Hepatocyte (in vitro differentiated cells): ENCODE measurements at regions not wholly inside any gene's neighbourhood (a gene's known extent, or its start where the extent isn't known, plus 50 kb on each side); places are given as distances from the start of the nearest gene placed in this dataset.

ENCODE experiments used
- DNase-seq: peaks from one replicate; pipeline ENCODE4 v3.0.0-alpha.2; 2016; ENCODE audit warnings: low spot score
- H2AFZ ChIP-seq: fragments of 200-600 bp; sonication (generic); 2 replicates; pipeline ENCODE4 v1.6.0; 2016; ENCODE audit warnings: antibody characterized with exemption, mild to moderate bottlenecking
- H3K27ac ChIP-seq: fragments of 200-600 bp; sonication (generic); 2 replicates; pipeline ENCODE4 v1.5.1; 2016; ENCODE audit warnings: mild to moderate bottlenecking
- H3K27me3 ChIP-seq: fragments of 200-600 bp; sonication (generic); 2 replicates; pipeline ENCODE4 v1.6.1; 2016
- H3K36me3 ChIP-seq: fragments of 200-600 bp; sonication (generic); replicated peaks from 2 replicates; pipeline ENCODE4 v1.5.1; 2016; ENCODE audit warnings: low read depth; ENCODE audit not compliant: insufficient read depth
- H3K4me1 ChIP-seq: fragments of 200-600 bp; sonication (generic); 2 replicates; pipeline ENCODE4 v1.5.1; 2016; ENCODE audit warnings: mild to moderate bottlenecking, moderate library complexity; ENCODE audit not compliant: insufficient read depth
- H3K4me2 ChIP-seq: fragments of 200-600 bp; sonication (generic); 2 replicates; pipeline ENCODE4 v1.6.0; 2016
- H3K4me3 ChIP-seq: fragments of 200-600 bp; sonication (generic); 2 replicates; pipeline ENCODE4 v1.5.1; 2016; ENCODE audit warnings: mild to moderate bottlenecking
- H3K79me2 ChIP-seq: fragments of 200-600 bp; sonication (generic); 2 replicates; pipeline ENCODE4 v1.6.0; 2017; ENCODE audit warnings: mild to moderate bottlenecking
- H3K9me2 ChIP-seq: fragments of 200-600 bp; sonication (generic); replicated peaks from 2 replicates; pipeline ENCODE4 v1.6.0; 2017; ENCODE audit warnings: mild to moderate bottlenecking; ENCODE audit not compliant: insufficient read depth
- H3K9me3 ChIP-seq: fragments of 200-600 bp; sonication (generic); 2 replicates; pipeline ENCODE4 v1.5.1; 2016; ENCODE audit warnings: low read depth, mild to moderate bottlenecking
- H4K20me1 ChIP-seq: fragments of 200-600 bp; sonication (generic); 2 replicates; pipeline ENCODE4 v1.6.0; 2016; ENCODE audit warnings: mild to moderate bottlenecking; ENCODE audit not compliant: insufficient read depth, poor library complexity, severe bottlenecking
- EZH2 ChIP-seq: fragments of 200-600 bp; sonication (generic); IDR thresholded peaks from 2 replicates; pipeline ENCODE4 v1.6.1; 2016; ENCODE audit warnings: antibody characterized with exemption, mild to moderate bottlenecking, borderline replicate concordance
- EZH2phosphoT487 ChIP-seq: fragments of 200-600 bp; sonication (generic); IDR thresholded peaks from one replicate; pipeline ENCODE4 v1.6.1; 2018; ENCODE audit warnings: antibody characterized with exemption, mild to moderate bottlenecking, low read depth, moderate library complexity; ENCODE audit not compliant: unreplicated experiment, severe bottlenecking
- WGBS: methylation state at CpG from one replicate; pipeline ENCODE4 v1.1.6; 2016; ENCODE audit warnings: low lambda C conversion rate; ENCODE audit errors: missing lambda C conversion rate; 5-methylcytosine and 5-hydroxymethylcytosine counted together
- TF ChIP-seq, protein P1 (sequence below): fragments of 200-600 bp; sonication (generic); IDR thresholded peaks from 2 replicates; pipeline ENCODE4 v1.5.1; 2016; ENCODE audit warnings: antibody characterized with exemption, mild to moderate bottlenecking; ENCODE audit not compliant: poor library complexity

DNA sequence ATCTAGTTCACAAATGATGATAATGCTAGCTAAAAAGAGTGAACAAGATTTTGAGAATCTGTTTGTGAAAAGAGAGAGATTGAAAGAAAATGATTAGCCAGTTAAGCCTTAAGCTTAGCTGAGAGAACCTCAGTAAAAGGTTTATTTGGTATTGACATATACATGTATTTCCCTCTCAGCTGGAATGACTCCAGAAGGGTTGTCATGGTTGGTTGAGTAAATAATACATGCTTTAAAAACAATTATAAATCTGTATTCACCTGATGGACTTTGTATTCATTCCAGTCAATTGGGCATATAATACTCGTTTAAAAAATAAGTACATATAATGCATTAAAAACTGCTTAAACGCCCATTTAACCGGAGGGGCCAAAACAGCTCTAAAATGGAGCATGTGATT, 181.4 kb downstream of the GRB14 start:
- no peaks in the 10 kb centered on the region for H3K36me3 ChIP-seq
- H3K27ac ChIP-seq: no peak overlapping the region
- H3K9me3 ChIP-seq: no peaks in the 10 kb centered on the region
- no peak overlapping the region for H3K4me3 ChIP-seq
- H3K27me3 ChIP-seq: no peaks in the 10 kb centered on the region
- no peak for DNase-seq
- no peaks in the 10 kb centered on the region for H3K4me1 ChIP-seq
- H3K9me2 ChIP-seq: no peaks in the 10 kb centered on the region
- no peaks in the 10 kb centered on the region for H3K79me2 ChIP-seq
- H2AFZ ChIP-seq: no peak overlapping the region
- WGBS: 93% methylated on average over 3 of the region's 3 CpGs
- no peak for TF ChIP-seq EZH2
- TF ChIP-seq, protein P1, sequence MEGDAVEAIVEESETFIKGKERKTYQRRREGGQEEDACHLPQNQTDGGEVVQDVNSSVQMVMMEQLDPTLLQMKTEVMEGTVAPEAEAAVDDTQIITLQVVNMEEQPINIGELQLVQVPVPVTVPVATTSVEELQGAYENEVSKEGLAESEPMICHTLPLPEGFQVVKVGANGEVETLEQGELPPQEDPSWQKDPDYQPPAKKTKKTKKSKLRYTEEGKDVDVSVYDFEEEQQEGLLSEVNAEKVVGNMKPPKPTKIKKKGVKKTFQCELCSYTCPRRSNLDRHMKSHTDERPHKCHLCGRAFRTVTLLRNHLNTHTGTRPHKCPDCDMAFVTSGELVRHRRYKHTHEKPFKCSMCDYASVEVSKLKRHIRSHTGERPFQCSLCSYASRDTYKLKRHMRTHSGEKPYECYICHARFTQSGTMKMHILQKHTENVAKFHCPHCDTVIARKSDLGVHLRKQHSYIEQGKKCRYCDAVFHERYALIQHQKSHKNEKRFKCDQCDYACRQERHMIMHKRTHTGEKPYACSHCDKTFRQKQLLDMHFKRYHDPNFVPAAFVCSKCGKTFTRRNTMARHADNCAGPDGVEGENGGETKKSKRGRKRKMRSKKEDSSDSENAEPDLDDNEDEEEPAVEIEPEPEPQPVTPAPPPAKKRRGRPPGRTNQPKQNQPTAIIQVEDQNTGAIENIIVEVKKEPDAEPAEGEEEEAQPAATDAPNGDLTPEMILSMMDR: no peak
- TF ChIP-seq EZH2phosphoT487: no peak
- H3K4me2 ChIP-seq: no peak overlapping the region
- H4K20me1 ChIP-seq: no peaks in the 10 kb centered on the region

DNA sequence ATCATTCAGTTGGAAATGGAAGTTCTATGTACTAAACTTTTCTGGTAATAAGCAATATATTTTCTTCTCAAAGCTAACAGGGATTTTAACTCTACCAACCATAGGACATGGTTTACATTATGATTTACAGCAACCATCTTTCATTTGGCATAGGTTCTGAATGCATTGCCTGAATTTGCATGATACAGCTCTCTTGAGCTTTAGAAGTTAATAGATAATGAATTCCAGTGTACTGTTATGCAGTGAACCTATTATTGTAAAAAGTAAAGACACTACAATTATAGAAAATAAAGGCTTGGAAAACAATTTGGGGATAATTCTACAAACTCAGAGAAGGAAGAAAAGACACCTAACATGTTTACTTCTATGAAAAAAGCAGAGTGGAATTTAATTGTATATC, 182.0 kb downstream of the GRB14 start:
- no peak overlapping the region for H3K4me2 ChIP-seq
- H2AFZ ChIP-seq: no peak overlapping the region
- H3K4me1 ChIP-seq: no peaks in the 10 kb centered on the region
- H3K27me3 ChIP-seq: no peaks in the 10 kb centered on the region
- no peaks in the 10 kb centered on the region for H3K79me2 ChIP-seq
- no peaks in the 10 kb centered on the region for H3K9me3 ChIP-seq
- no peak overlapping the region for H3K27ac ChIP-seq
- no peak overlapping the region for H3K4me3 ChIP-seq
- H3K9me2 ChIP-seq: no peaks in the 10 kb centered on the region
- no peaks in the 10 kb centered on the region for H4K20me1 ChIP-seq
- no peak for DNase-seq
- no peak for TF ChIP-seq EZH2phosphoT487
- TF ChIP-seq, protein P1: no peak
- no peak for TF ChIP-seq EZH2
- H3K36me3 ChIP-seq: no peaks in the 10 kb centered on the region

DNA sequence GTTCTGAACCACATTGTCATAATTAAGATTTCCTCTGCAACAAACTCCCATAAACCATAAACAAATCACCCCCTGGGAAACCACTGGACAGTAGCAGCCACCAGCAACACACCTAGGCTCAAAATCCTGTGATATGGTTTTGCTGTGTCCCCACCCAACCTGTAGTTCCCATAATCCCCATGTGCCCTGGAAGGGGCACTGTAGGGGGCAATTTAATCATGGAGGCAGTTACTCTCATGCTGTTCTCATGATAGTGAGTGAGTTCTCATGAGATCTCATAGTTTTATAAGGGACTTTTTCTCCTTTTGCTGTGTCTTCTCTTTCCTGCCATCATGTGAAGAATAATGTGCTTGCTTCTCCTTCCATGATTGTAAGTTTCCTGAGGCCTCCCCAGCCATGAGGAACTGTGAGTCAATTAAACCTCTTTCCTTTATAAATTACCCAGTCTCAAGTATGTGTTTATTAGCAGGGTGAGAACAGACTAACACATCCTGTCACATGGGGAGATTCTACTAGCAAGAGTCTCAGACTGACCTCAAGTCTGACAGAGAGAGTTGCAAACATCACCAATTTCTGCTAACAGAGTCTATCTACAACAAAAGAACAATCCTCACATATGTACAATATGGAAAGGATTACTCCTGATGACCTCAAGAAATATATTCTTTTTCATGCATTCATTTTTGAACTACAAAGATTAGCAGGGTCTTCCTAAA, 182.6 kb downstream of the GRB14 start:
- Histone ChIP-seq H3K27ac (no peak overlapping the region), H3K9me2 (no peaks in the 10 kb centered on the region), H3K4me1 (no peaks in the 10 kb centered on the region), H2AFZ (no peak overlapping the region), H4K20me1 (no peaks in the 10 kb centered on the region), H3K36me3 (no peaks in the 10 kb centered on the region), H3K9me3 (no peaks in the 10 kb centered on the region), H3K4me2 (no peak overlapping the region), H3K27me3 (no peaks in the 10 kb centered on the region), H3K4me3 (no peak overlapping the region), H3K79me2 (no peaks in the 10 kb centered on the region)
- no peak for DNase-seq
- TF ChIP-seq, protein P1: no peak
- TF ChIP-seq EZH2phosphoT487: no peak
- no peak for TF ChIP-seq EZH2

GRCh38 chr2:164436131-164436530, 185.2 kb downstream of the GRB14 start:
- WGBS: 53% methylated on average over 3 of the region's 3 CpGs
- H3K4me2 ChIP-seq: no peak overlapping the region
- H4K20me1 ChIP-seq: no peaks in the 10 kb centered on the region
- TF ChIP-seq EZH2 (no peak), EZH2phosphoT487 (no peak)
- TF ChIP-seq, protein P1: no peak
- H3K27ac ChIP-seq: no peak overlapping the region
- H2AFZ ChIP-seq: no peak overlapping the region
- no peaks in the 10 kb centered on the region for H3K27me3 ChIP-seq
- H3K4me1 ChIP-seq: no peaks in the 10 kb centered on the region
- H3K9me3 ChIP-seq: no peaks in the 10 kb centered on the region
- H3K9me2 ChIP-seq: no peaks in the 10 kb centered on the region
- H3K36me3 ChIP-seq: no peaks in the 10 kb centered on the region
- H3K4me3 ChIP-seq: no peak overlapping the region
- no peak for DNase-seq
- H3K79me2 ChIP-seq: no peaks in the 10 kb centered on the region
